ENCODE measurements at regions not wholly inside any gene's neighbourhood (a gene's known extent, or its start where the extent isn't known, plus 50 kb on each side); places are given as distances from the start of the nearest gene placed in this dataset.

DNA sequence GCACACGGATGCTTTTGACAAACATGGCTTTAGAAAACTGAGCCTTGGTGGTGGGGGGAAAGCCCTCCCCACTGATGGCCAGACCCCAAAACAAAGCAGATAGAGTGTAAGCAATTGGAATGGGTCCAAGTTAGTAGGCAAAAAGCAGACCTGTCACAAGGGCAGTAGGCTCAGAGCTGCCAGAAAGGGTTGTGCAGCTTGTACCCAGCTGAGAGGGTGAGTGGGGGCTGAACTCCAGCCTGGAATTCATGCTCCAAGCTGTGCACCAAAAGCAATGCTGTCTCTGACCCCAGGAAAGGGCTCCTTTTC is 101.1 kb upstream of the TEX13D start:
- TF ChIP-seq CTCF (IDR thresholded peaks at IDR 0.05 in 8 of 11, conservative IDR thresholded peaks at IDR 0.05 in 3 of 11) (no peak), POLR2A (IDR thresholded peaks at IDR 0.05) (no peak), POLR2AphosphoS5 (IDR thresholded peaks at IDR 0.05) (no peak)
